Keratinocyte (primary cell): ENCODE measurements at regions not wholly inside any gene's neighbourhood (a gene's known extent, or its start where the extent isn't known, plus 50 kb on each side); places are given as distances from the start of the nearest gene placed in this dataset.

Experiments
- DNase-seq: peaks from one replicate; pipeline ENCODE4 v3.0.0-alpha.2; 2011; ENCODE audit warnings: low read depth, missing footprints, low spot score
- FAIRE-seq: peaks from 2 replicates; lab custom pipeline; 2011; peaks lifted over from hg19 to GRCh38; lab: Jason Lieb, UNC
- H2AFZ ChIP-seq: 2 replicates; pipeline ENCODE4 v1.6.0; 2012; ENCODE audit warnings: low read length, control low read depth, inconsistent platforms; ENCODE audit not compliant: control insufficient read depth
- H3K27ac ChIP-seq: 2 replicates; pipeline ENCODE4 v1.5.1; 2011; ENCODE audit warnings: low read length; ENCODE audit not compliant: control insufficient read depth, insufficient read depth
- H3K27me3 ChIP-seq: 3 replicates; pipeline ENCODE4 v1.6.0; 2011; ENCODE audit warnings: low read length; ENCODE audit not compliant: control insufficient read depth, insufficient read depth; ENCODE audit errors: extremely low read depth
- H3K36me3 ChIP-seq, 2 experiments: 2 replicates in 1 of 2; 3 replicates in 1 of 2; pipeline ENCODE4 v1.5.1; 2011; ENCODE audit warnings: low read length in 2 of 2, mild to moderate bottlenecking in 1 of 2; ENCODE audit not compliant: control insufficient read depth in 2 of 2, insufficient read depth in 2 of 2; ENCODE audit errors: extremely low read depth in 1 of 2
- H3K4me1 ChIP-seq: 3 replicates; pipeline ENCODE4 v1.5.1; 2011; ENCODE audit warnings: low read length; ENCODE audit not compliant: control insufficient read depth, insufficient read depth; ENCODE audit errors: extremely low read depth
- H3K4me2 ChIP-seq: 3 replicates; pipeline ENCODE4 v1.6.0; 2011; ENCODE audit warnings: low read depth, low read length; ENCODE audit not compliant: control insufficient read depth, insufficient read depth; ENCODE audit errors: extremely low read depth
- H3K4me3 ChIP-seq, 3 experiments: fragments of 200-600 bp in 1 of 3; sonication (generic) in 1 of 3; 2 replicates in 2 of 3; 3 replicates in 1 of 3; pipeline ENCODE4 v1.5.1; 2011 to 2016; ENCODE audit warnings: low read length in 3 of 3, mild to moderate bottlenecking in 3 of 3, control low read depth in 2 of 3, inconsistent platforms in 1 of 3, low read depth in 1 of 3, mixed read lengths in 1 of 3, mixed run types in 1 of 3, moderate library complexity in 1 of 3; ENCODE audit not compliant: control insufficient read depth in 2 of 3, insufficient read depth in 2 of 3; ENCODE audit errors: extremely low read depth in 1 of 3
- H3K79me2 ChIP-seq: 2 replicates; pipeline ENCODE4 v1.6.0; 2012; ENCODE audit warnings: low read length; ENCODE audit not compliant: control insufficient read depth, insufficient read depth
- H3K9ac ChIP-seq: 3 replicates; pipeline ENCODE4 v1.6.0; 2011; ENCODE audit warnings: low read length; ENCODE audit not compliant: control insufficient read depth, insufficient read depth; ENCODE audit errors: extremely low read depth
- H3K9me1 ChIP-seq: 3 replicates; pipeline ENCODE4 v1.6.0; 2011; ENCODE audit warnings: low read length; ENCODE audit not compliant: control insufficient read depth, insufficient read depth; ENCODE audit errors: extremely low read depth
- H3K9me3 ChIP-seq: 2 replicates; pipeline ENCODE4 v1.5.1; 2012; ENCODE audit warnings: low read depth, low read length; ENCODE audit not compliant: control insufficient read depth
- H4K20me1 ChIP-seq: 3 replicates; pipeline ENCODE4 v1.6.0; 2011; ENCODE audit warnings: low read length; ENCODE audit not compliant: control insufficient read depth, insufficient read depth; ENCODE audit errors: extremely low read depth
- EZH2 ChIP-seq: IDR thresholded peaks from one replicate; pipeline ENCODE4 v1.6.1; 2012; ENCODE audit warnings: inconsistent platforms, mild to moderate bottlenecking, low read length, moderate library complexity
- dilution Hi-C: fragments of 300-500 bp; cut with MboI; formaldehyde crosslinking; loops from one replicate; pipeline ENCODE4 v1.7.0; 2020; ENCODE audit warnings: low sequenced_read_pairs; ENCODE audit not compliant: extremely low pct_ligation_motif_present
- TF ChIP-seq, protein P1 (sequence below), 3 experiments: IDR thresholded peaks in 1 of 3; conservative IDR thresholded peaks in 1 of 3; optimal IDR thresholded peaks in 1 of 3; 2 replicates in 2 of 3; 3 replicates in 1 of 3; pipeline versions ENCODE3 to v1.5.1; 2011; ENCODE audit warnings: low read length in 3 of 3, mild to moderate bottlenecking in 3 of 3, moderate library complexity in 2 of 3, control low read depth in 1 of 3, inconsistent platforms in 1 of 3; ENCODE audit not compliant: insufficient read depth in 2 of 3; ENCODE audit errors: extremely low read depth in 1 of 3

DNA sequence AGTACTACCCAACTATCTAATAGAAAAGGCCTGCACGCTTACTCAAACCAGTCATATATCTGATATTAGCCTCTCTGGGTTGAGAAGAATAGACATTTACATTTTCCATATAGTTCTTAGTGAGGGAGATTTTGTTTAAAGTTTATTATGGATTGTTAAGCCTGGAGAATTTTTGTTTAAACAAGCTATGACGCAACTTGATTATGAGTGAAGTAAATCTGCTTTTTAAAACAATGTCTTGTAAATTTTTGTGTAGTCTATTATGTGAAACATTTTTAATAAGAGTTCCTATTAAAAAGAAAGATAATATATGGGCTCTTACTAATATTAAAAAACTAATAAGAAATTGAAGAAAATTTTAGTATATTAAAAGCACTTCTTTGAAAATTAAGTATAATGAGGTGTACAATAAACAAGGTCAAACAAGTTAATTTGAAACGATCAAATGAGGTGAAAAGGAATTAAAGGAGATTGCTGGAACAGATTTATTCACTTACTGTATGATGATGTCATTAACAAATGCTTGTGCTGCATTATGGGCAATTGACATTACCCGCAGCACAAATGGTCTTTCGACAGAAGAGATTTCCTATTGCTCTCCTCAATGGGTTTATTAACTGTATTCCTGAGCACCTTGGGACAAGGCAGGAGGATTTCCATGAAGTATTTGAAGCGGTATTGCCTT, 229.2 kb upstream of the SMIM21 start:
- H3K27ac ChIP-seq: no peak overlapping the region
- FAIRE-seq (no peak), DNase-seq (no peak)
- no peaks in the 10 kb centered on the region for H3K9me1 ChIP-seq
- H3K79me2 ChIP-seq: no peaks in the 10 kb centered on the region
- no peaks in the 10 kb centered on the region for H4K20me1 ChIP-seq
- H2AFZ ChIP-seq: no peak overlapping the region
- no peak for TF ChIP-seq EZH2
- TF ChIP-seq, protein P1, sequence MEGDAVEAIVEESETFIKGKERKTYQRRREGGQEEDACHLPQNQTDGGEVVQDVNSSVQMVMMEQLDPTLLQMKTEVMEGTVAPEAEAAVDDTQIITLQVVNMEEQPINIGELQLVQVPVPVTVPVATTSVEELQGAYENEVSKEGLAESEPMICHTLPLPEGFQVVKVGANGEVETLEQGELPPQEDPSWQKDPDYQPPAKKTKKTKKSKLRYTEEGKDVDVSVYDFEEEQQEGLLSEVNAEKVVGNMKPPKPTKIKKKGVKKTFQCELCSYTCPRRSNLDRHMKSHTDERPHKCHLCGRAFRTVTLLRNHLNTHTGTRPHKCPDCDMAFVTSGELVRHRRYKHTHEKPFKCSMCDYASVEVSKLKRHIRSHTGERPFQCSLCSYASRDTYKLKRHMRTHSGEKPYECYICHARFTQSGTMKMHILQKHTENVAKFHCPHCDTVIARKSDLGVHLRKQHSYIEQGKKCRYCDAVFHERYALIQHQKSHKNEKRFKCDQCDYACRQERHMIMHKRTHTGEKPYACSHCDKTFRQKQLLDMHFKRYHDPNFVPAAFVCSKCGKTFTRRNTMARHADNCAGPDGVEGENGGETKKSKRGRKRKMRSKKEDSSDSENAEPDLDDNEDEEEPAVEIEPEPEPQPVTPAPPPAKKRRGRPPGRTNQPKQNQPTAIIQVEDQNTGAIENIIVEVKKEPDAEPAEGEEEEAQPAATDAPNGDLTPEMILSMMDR (optimal IDR thresholded peaks at IDR 0.05 in 1 of 3, IDR thresholded peaks at IDR 0.05 in 1 of 3, conservative IDR thresholded peaks at IDR 0.05 in 1 of 3; ENCODE audit: extremely low read depth in 1 of 3, insufficient read depth in 2 of 3, low read length in 3 of 3): no peak
- no peaks in the 10 kb centered on the region for H3K27me3 ChIP-seq
- H3K4me3 ChIP-seq: no peak overlapping the region
- dilution Hi-C loops: no loop called here
- no peak overlapping the region for H3K9ac ChIP-seq
- no peaks in the 10 kb centered on the region for H3K4me1 ChIP-seq
- H3K4me2 ChIP-seq: no peak overlapping the region
- H3K36me3 ChIP-seq: no peaks in the 10 kb centered on the region
- H3K9me3 ChIP-seq: no peaks in the 10 kb centered on the region

DNA sequence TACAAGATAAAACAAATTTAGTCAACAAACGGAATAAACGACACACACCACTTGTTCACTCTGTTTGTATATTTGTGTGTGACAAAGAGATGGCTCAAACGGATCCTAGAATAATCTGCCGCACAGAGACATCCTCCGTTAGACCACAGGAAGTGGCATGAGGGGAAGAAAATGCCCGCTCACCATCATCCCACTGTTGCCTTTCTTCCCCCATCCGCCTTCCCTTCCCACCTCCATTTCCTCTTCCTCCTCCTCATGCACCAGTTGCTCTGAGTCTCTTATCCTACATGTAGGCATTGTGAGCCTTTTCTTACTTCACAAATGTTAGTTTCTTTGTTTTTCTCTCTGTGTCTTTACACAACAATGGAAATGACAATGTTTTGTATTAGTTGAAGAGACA, 228.5 kb upstream of the SMIM21 start:
- no peaks in the 10 kb centered on the region for H3K4me1 ChIP-seq
- no peak for DNase-seq
- no peak for FAIRE-seq
- TF ChIP-seq, protein P1 (optimal IDR thresholded peaks at IDR 0.05 in 1 of 3, IDR thresholded peaks at IDR 0.05 in 1 of 3, conservative IDR thresholded peaks at IDR 0.05 in 1 of 3; ENCODE audit: extremely low read depth in 1 of 3, insufficient read depth in 2 of 3, low read length in 3 of 3): no peak
- no peak for TF ChIP-seq EZH2
- no peak overlapping the region for H3K27ac ChIP-seq
- H3K27me3 ChIP-seq: no peaks in the 10 kb centered on the region
- no peak overlapping the region for H2AFZ ChIP-seq
- no peaks in the 10 kb centered on the region for H3K9me1 ChIP-seq
- H3K9ac ChIP-seq: no peak overlapping the region
- no peaks in the 10 kb centered on the region for H4K20me1 ChIP-seq
- H3K36me3 ChIP-seq: no peaks in the 10 kb centered on the region
- H3K9me3 ChIP-seq: no peaks in the 10 kb centered on the region
- no peak overlapping the region for H3K4me3 ChIP-seq
- dilution Hi-C loops: no loop called here
- no peak overlapping the region for H3K4me2 ChIP-seq
- no peaks in the 10 kb centered on the region for H3K79me2 ChIP-seq
